ENCODE measurements at regions not wholly inside any gene's neighbourhood (a gene's known extent, or its start where the extent isn't known, plus 50 kb on each side); places are given as distances from the start of the nearest gene placed in this dataset.

- TF ChIP-seq CTCF (IDR thresholded peaks at IDR 0.05) (no peak), POLR2A (IDR thresholded peaks at IDR 0.05) (no peak)
- intact Hi-C loops (cut with DNase I), result no loop called here
- no peaks in the 10 kb centered on the region for H3K27me3 ChIP-seq
- H3K27ac ChIP-seq, result no peak overlapping the region
- H3K4me1 ChIP-seq, result no peaks in the 10 kb centered on the region
- 91 to 94% methylated on average over 1 of the region's 1 CpG for WGBS, 2 donors
- H3K36me3 ChIP-seq, result no peaks in the 10 kb centered on the region
- no peak overlapping the region for H3K4me3 ChIP-seq (replicated peaks in 1 of 3)
- DNase-seq, result no peak
- no peaks in the 10 kb centered on the region for H3K9me3 ChIP-seq
These were observed 51.7 kb upstream of the SLC27A6 start for GRCh38 chr5:128913551-128913950.

Data from thyroid gland (tissue), 4 donors.